ENCODE measurements at regions not wholly inside any gene's neighbourhood (a gene's known extent, or its start where the extent isn't known, plus 50 kb on each side); places are given as distances from the start of the nearest gene placed in this dataset.

GRCh38 chr6:22145823-22146677 lies 150.8 kb downstream of the PRL start (continued):
- TF ChIP-seq SMC3 (IDR thresholded peaks at IDR 0.05; ENCODE audit: low read depth, low read length), result no peak; the same call in 1 of the 2 replicates
- 0 out of 2 replicates have a peak, but pooled peaks have one; percentile 35 for TF ChIP-seq RAD21 (IDR thresholded peaks at IDR 0.05; ENCODE audit: low read length)

GRCh38 chr6:22146678-22146930 lies 150.2 kb downstream of the PRL start:
- Histone ChIP-seq H3K4me1 (ENCODE audit: control insufficient read depth, insufficient read depth, low read length) (peaks cover 22% of the 10 kb centered on the region), H4K91ac (ENCODE audit: insufficient read depth, low read depth, low read length) (peak overlapping the region; percentile 91), H3K9me3 (ENCODE audit: control insufficient read depth, insufficient read depth, low read length) (no peaks in the 10 kb centered on the region), H3K79me1 (ENCODE audit: low read depth in 1 of 2, low read length in 2 of 2) (0 out of 4 replicates have a peak, but pooled peaks cover 0 to 3% of the 10 kb centered on the region in 2 experiments), H2AK9ac (replicated peaks; ENCODE audit: low read depth, low read length, poor library complexity) (peak overlapping the region; percentile 73), H3K4me2 (ENCODE audit: low read depth, low read length) (peak overlapping the region; percentile 60; the same call in 1 of the 2 replicates), H2AFZ (replicated peaks; ENCODE audit: low read length, poor library complexity) (peak overlapping the region; percentile 79), H3K18ac (ENCODE audit: low read depth, low read length) (peak overlapping the region; percentile 94), H3K14ac (replicated peaks; ENCODE audit: low read depth, low read length) (peak overlapping the region; percentile 94), H3K4me3 (ENCODE audit: insufficient read depth, low read depth, low read length) (no peak overlapping the region), H3K9ac (ENCODE audit: low read depth, low read length) (peak overlapping the region; percentile 58; the same call in 1 of the 2 replicates), H4K20me1 (ENCODE audit: insufficient read depth, low read length) (no peaks in the 10 kb centered on the region), H2BK5ac (ENCODE audit: low read depth, low read length, poor library complexity, severe bottlenecking) (peak overlapping the region; percentile 77), H2BK120ac (ENCODE audit: low read depth, low read length) (peak overlapping the region; percentile 97), H2BK20ac (ENCODE audit: low read depth, low read length) (peak overlapping the region; percentile 93), H3K27ac (ENCODE audit: insufficient read depth, low read length) (peak overlapping the region; percentile 95), H4K5ac (ENCODE audit: low read depth, low read length) (peak overlapping the region; percentile 89), H3K27me3 (ENCODE audit: control insufficient read depth, insufficient read depth, low read length) (no peaks in the 10 kb centered on the region), H4K8ac (ENCODE audit: low read depth in 2 of 2, low read length in 2 of 2) (peak overlapping the region; percentile 26 to 88; a peak in 3 of 4 replicates), H3K23ac (ENCODE audit: low read depth, low read length) (peak overlapping the region; percentile 95; the same call in 1 of the 2 replicates), H3K56ac (ENCODE audit: extremely low read depth, insufficient read depth, low read length) (no peak overlapping the region), H3K4ac (ENCODE audit: low read depth, low read length) (peak overlapping the region; percentile 95), H2AK5ac (ENCODE audit: low read depth, low read length) (peak overlapping the region; percentile 88), H3K9me1 (ENCODE audit: insufficient read depth, low read length) (peaks cover 12% of the 10 kb centered on the region; the same call in 1 of the 2 replicates), H2BK15ac (ENCODE audit: low read depth, low read length) (peak overlapping the region; percentile 69; the same call in 1 of the 3 replicates), H3K36me3 (ENCODE audit: control insufficient read depth, insufficient read depth, low read length) (no peaks in the 10 kb centered on the region)
- no CpG with 5 or more reads among the region's 17 CpGs for WGBS, 2 experiments (ENCODE audit: extremely low coverage in 2 of 2, insufficient read length in 1 of 2)
- intact Hi-C loops (cut with micrococcal nuclease) (loop anchor here (2.0 to 10.0 kb wide), 10 partner anchors 101 to 1582 kb away; no protein-coding TSS in a partner anchor), dilution Hi-C loops (cut with HindIII; ENCODE audit: low sequenced_read_pairs, unreplicated experiment) (no loop called here), in situ Hi-C loops (cut with MboI; ENCODE audit: low sequenced_read_pairs) (loop anchor here (10.0 to 25.0 kb wide), 2 partner anchors 552 to 1584 kb away; partner anchors contain the start of gene SOX4)
- ChIA-PET CTCF (interaction anchor here (0.7 kb wide), 1 partner anchor 1272 kb away, joined by 3 read pairs; no protein-coding TSS in a partner anchor), POLR2A (ENCODE audit: unreplicated experiment) (interaction anchor here (4.8 kb wide), 1 partner anchor 552 kb away, joined by 36 read pairs; the partner anchor contains the start of gene SOX4)
- no peak for ATAC-seq (ENCODE audit: low read depth)
- BruUV-seq (replicated peaks), result no TSS peak
- DNase-seq, result no peak
- TF ChIP-seq RCOR1 (IDR thresholded peaks at IDR 0.05; ENCODE audit: insufficient replicate concordance, low read length) (no peak), MXI1 (IDR thresholded peaks at IDR 0.05; ENCODE audit: borderline replicate concordance, low read depth, low read length) (no peak), MAFK (IDR thresholded peaks at IDR 0.05; ENCODE audit: low read depth, low read length) (no peak), BHLHE40 (IDR thresholded peaks at IDR 0.05; ENCODE audit: low read depth, low read length) (no peak), ELK1 (IDR thresholded peaks at IDR 0.05; ENCODE audit: borderline replicate concordance, low read depth, low read length) (no peak), FOS (IDR thresholded peaks at IDR 0.05; ENCODE audit: low read depth, low read length) (no peak), MAZ (IDR thresholded peaks at IDR 0.05; ENCODE audit: borderline replicate concordance, low read depth, low read length) (no peak), RFX5 (IDR thresholded peaks at IDR 0.05; ENCODE audit: low read depth, low read length) (no peak), NFE2L2 (IDR thresholded peaks at IDR 0.05; ENCODE audit: low read depth, low read length) (no peak), CEBPB (IDR thresholded peaks at IDR 0.05; ENCODE audit: low read depth, low read length) (no peak), SMC3 (IDR thresholded peaks at IDR 0.05; ENCODE audit: low read depth, low read length) (no peak)
- TF ChIP-seq, protein P1, sequence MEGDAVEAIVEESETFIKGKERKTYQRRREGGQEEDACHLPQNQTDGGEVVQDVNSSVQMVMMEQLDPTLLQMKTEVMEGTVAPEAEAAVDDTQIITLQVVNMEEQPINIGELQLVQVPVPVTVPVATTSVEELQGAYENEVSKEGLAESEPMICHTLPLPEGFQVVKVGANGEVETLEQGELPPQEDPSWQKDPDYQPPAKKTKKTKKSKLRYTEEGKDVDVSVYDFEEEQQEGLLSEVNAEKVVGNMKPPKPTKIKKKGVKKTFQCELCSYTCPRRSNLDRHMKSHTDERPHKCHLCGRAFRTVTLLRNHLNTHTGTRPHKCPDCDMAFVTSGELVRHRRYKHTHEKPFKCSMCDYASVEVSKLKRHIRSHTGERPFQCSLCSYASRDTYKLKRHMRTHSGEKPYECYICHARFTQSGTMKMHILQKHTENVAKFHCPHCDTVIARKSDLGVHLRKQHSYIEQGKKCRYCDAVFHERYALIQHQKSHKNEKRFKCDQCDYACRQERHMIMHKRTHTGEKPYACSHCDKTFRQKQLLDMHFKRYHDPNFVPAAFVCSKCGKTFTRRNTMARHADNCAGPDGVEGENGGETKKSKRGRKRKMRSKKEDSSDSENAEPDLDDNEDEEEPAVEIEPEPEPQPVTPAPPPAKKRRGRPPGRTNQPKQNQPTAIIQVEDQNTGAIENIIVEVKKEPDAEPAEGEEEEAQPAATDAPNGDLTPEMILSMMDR (conservative IDR thresholded peaks at IDR 0.05; ENCODE audit: low read depth, low read length), result no peak
